Spleen (tissue), 11 donors: ENCODE measurements at regions not wholly inside any gene's neighbourhood (a gene's known extent, or its start where the extent isn't known, plus 50 kb on each side); places are given as distances from the start of the nearest gene placed in this dataset.

Source experiments
- DNase-seq: peaks from one replicate; pipeline ENCODE4 v3.0.0-alpha.2; 2020
- H3K27ac ChIP-seq, 8 donors: fragments of 200-600 bp; sonication (generic) in 7 of 8; 1 replicate in 4 of 8; 2 replicates in 4 of 8; pipeline versions ENCODE4 v1.5.0 to v1.8.0; 2016 to 2021; ENCODE audit warnings: inconsistent platforms in 4 of 8, mild to moderate bottlenecking in 4 of 8, moderate library complexity in 1 of 8
- H3K27me3 ChIP-seq, 7 donors: fragments of 200-600 bp; sonication (generic) in 6 of 7; replicated peaks in 1 of 7; 1 replicate in 4 of 7; 2 replicates in 3 of 7; pipeline versions ENCODE4 v1.5.0 to v1.8.0; 2016 to 2021; ENCODE audit warnings: inconsistent platforms in 3 of 7, mild to moderate bottlenecking in 1 of 7
- H3K36me3 ChIP-seq, 6 donors: fragments of 200-600 bp; sonication (generic) in 5 of 6; 1 replicate in 4 of 6; 2 replicates in 2 of 6; pipeline versions ENCODE4 v1.5.0 to v1.8.0; 2016 to 2021; ENCODE audit warnings: inconsistent platforms in 2 of 6
- H3K4me1 ChIP-seq, 6 donors: fragments of 200-600 bp; sonication (generic) in 5 of 6; 1 replicate in 3 of 6; 2 replicates in 3 of 6; pipeline versions ENCODE4 v1.5.0 to v1.8.0; 2016 to 2021; ENCODE audit warnings: inconsistent platforms in 3 of 6
- H3K4me3 ChIP-seq, 8 donors: fragments of 200-600 bp; sonication (generic) in 7 of 8; 1 replicate in 4 of 8; 2 replicates in 4 of 8; pipeline versions ENCODE4 v1.5.0 to v1.8.0; 2016 to 2021; ENCODE audit warnings: inconsistent platforms in 4 of 8, mild to moderate bottlenecking in 4 of 8, moderate library complexity in 2 of 8
- H3K9me3 ChIP-seq, 8 donors: fragments of 200-600 bp; sonication (generic) in 7 of 8; 1 replicate in 4 of 8; 2 replicates in 4 of 8; pipeline versions ENCODE4 v1.5.0 to v1.8.0; 2016 to 2021; ENCODE audit warnings: inconsistent platforms in 4 of 8
- CTCF ChIP-seq, 11 experiments: fragments of 200-600 bp in 7 of 11; fragments of 450-650 bp in 4 of 11; sonication (generic) in 4 of 11; IDR thresholded peaks in 8 of 11; conservative IDR thresholded peaks in 3 of 11; 1 replicate in 7 of 11; 2 replicates in 4 of 11; pipeline versions ENCODE4 v1.4.0 to v1.8.0; 2016 to 2021; ENCODE audit warnings: antibody characterized with exemption in 11 of 11, inconsistent platforms in 4 of 11, mild to moderate bottlenecking in 1 of 11
- POLR2A ChIP-seq, 3 donors: fragments of 450-650 bp; IDR thresholded peaks; one replicate each; pipeline ENCODE4 v1.5.1; 2017; ENCODE audit warnings: antibody characterized with exemption in 3 of 3, mild to moderate bottlenecking in 1 of 3
- POLR2AphosphoS5 ChIP-seq, 3 donors: sonication (generic); formaldehyde crosslinking; IDR thresholded peaks; one replicate each; pipeline ENCODE4 v1.5.1; 2017; ENCODE audit warnings: antibody characterized with exemption in 3 of 3
- WGBS, 5 donors: extraction: QIAGEN DNeasy Blood & Tissue Kit in 3 of 5; methylation state at CpG; one replicate each; pipeline versions ENCODE4 v1.1.5 to v1.1.7; 2013 to 2018; 5-methylcytosine and 5-hydroxymethylcytosine counted together
- intact Hi-C: fragments of 100-400 bp; cut with DNase I; formaldehyde crosslinking; loops from one replicate; pipeline ENCODE4 v1.15.0; 2023; ENCODE audit warnings: low total_unique reads
- donor health status: healthy with polysubstance abuse.
- donor health status: DM: no; HTN: no; CAD: no; lungs with moderate emphysema.
- donor health status: DM: no; HTN: no; CAD: no.
- donor health status: Bipolar disorder and iron deficiency.
- donor health status: healthy.
- donor health status: DM: no; HTN: no; CAD: no.
- donor health status: DM: yes; HTN: yes; CAD: no.

- intact Hi-C loops = no loop called here
- Histone ChIP-seq H3K4me1 (no peaks in the 10 kb centered on the region), H3K27ac (no peak overlapping the region), H3K36me3 (no peaks in the 10 kb centered on the region), H3K9me3 (peaks cover 0 to 16% (median 0%) of the 10 kb centered on the region in 8 donors), H3K27me3 (no peaks in the 10 kb centered on the region), H3K4me3 (no peak overlapping the region)
- no peak for TF ChIP-seq POLR2AphosphoS5 (IDR thresholded peaks at IDR 0.05)
- no peak for TF ChIP-seq POLR2A (IDR thresholded peaks at IDR 0.05)
- no peak for TF ChIP-seq CTCF (IDR thresholded peaks at IDR 0.05 in 8 of 11, conservative IDR thresholded peaks at IDR 0.05 in 3 of 11)
- no peak for DNase-seq
Measured at GRCh38 chr1:118828038-118828437, 160.1 kb downstream of the TBX15 start.

- no peak overlapping the region for H3K4me3 ChIP-seq
- intact Hi-C loops = no loop called here
- no peak for TF ChIP-seq POLR2AphosphoS5 (IDR thresholded peaks at IDR 0.05)
- H3K36me3 ChIP-seq = no peaks in the 10 kb centered on the region
- 55 to 84% (median 65%) methylated on average over 1 of the region's 1 CpG for WGBS, 5 donors
- H3K4me1 ChIP-seq = no peaks in the 10 kb centered on the region
- no peaks in the 10 kb centered on the region for H3K27me3 ChIP-seq
- H3K9me3 ChIP-seq = peaks cover 0 to 16% (median 0%) of the 10 kb centered on the region in 8 donors
- H3K27ac ChIP-seq = no peak overlapping the region
- no peak for DNase-seq
Measured at GRCh38 chr1:118827636-118828035, 160.5 kb downstream of the TBX15 start.

GRCh38 chr1:118827207-118827606, 160.9 kb downstream of the TBX15 start:
- Histone ChIP-seq H3K4me1 (no peaks in the 10 kb centered on the region), H3K4me3 (no peak overlapping the region), H3K27me3 (no peaks in the 10 kb centered on the region), H3K27ac (no peak overlapping the region), H3K36me3 (no peaks in the 10 kb centered on the region), H3K9me3 (peaks cover 0 to 16% (median 0%) of the 10 kb centered on the region in 8 donors)
- intact Hi-C loops = no loop called here
- 68 to 73% (median 72%) methylated on average over 3 of the region's 3 CpGs for WGBS, 5 donors
- no peak for DNase-seq
- TF ChIP-seq POLR2AphosphoS5 (IDR thresholded peaks at IDR 0.05) = no peak
- no peak for TF ChIP-seq CTCF (IDR thresholded peaks at IDR 0.05 in 8 of 11, conservative IDR thresholded peaks at IDR 0.05 in 3 of 11)

DNA sequence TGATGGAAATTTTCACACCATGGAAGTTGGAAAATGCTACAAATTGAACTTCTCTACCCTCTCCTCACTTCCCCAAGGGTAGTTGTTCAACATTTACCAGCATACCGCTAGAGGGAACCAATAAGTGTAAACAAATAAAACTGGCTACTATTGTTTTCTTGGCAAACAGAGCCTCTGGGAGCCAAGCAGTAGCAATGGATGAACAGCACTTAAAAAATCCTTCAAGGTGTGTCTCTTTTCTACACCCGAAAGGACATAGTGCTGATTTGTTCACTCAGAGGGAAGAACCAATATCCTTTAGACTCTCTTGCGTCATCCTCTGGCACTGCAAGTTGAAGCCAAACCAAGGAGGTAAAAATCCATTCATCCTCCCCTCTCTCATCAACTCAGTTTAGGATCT, 161.5 kb downstream of the TBX15 start:
- H3K36me3 ChIP-seq = no peaks in the 10 kb centered on the region
- H3K27ac ChIP-seq = no peak overlapping the region
- TF ChIP-seq POLR2AphosphoS5 (IDR thresholded peaks at IDR 0.05) = no peak
- no peak for TF ChIP-seq CTCF (IDR thresholded peaks at IDR 0.05 in 8 of 11, conservative IDR thresholded peaks at IDR 0.05 in 3 of 11)
- no peak for TF ChIP-seq POLR2A (IDR thresholded peaks at IDR 0.05)
- no peak for DNase-seq
- H3K9me3 ChIP-seq = peaks cover 0 to 12% (median 0%) of the 10 kb centered on the region in 8 donors
- H3K27me3 ChIP-seq = no peaks in the 10 kb centered on the region
- H3K4me3 ChIP-seq = no peak overlapping the region
- 68 to 80% (median 76%) methylated on average over 3 of the region's 3 CpGs for WGBS, 5 donors
- intact Hi-C loops = no loop called here
- H3K4me1 ChIP-seq = no peaks in the 10 kb centered on the region

DNA sequence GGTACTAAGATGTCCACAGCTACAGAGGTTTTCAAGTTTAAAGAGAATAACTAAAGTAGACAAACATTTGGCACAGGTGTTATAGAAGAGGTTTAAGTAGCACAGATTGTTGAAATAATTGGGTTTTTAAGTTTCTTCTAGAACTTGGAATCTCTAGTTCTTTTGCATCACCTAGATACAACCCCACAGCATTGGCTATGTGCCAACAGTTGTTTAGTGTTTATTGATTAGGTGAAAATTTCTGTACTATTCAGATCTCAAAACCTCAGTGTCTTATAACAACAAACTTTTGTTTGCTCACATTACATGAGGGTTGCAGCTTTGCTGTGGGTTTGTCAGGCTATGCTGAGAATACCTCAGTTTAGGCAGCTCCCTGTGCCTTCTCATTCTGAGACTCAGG, 162.5 kb downstream of the TBX15 start:
- Histone ChIP-seq H3K4me1 (no peaks in the 10 kb centered on the region), H3K27me3 (no peaks in the 10 kb centered on the region), H3K27ac (no peak overlapping the region), H3K36me3 (no peaks in the 10 kb centered on the region), H3K4me3 (no peak overlapping the region), H3K9me3 (peaks cover 0 to 4% (median 0%) of the 10 kb centered on the region in 8 donors)
- intact Hi-C loops = no loop called here
- DNase-seq = no peak
- TF ChIP-seq CTCF (IDR thresholded peaks at IDR 0.05 in 8 of 11, conservative IDR thresholded peaks at IDR 0.05 in 3 of 11) (no peak), POLR2A (IDR thresholded peaks at IDR 0.05) (no peak), POLR2AphosphoS5 (IDR thresholded peaks at IDR 0.05) (no peak)
